Epithelial cell of prostate (primary cell): ENCODE measurements at regions not wholly inside any gene's neighbourhood (a gene's known extent, or its start where the extent isn't known, plus 50 kb on each side); places are given as distances from the start of the nearest gene placed in this dataset.

Source experiments
- DNase-seq: peaks from one replicate; pipeline ENCODE4 v3.0.0-alpha.2; 2011; ENCODE audit warnings: low read depth, low spot score
- H3K27ac ChIP-seq: fragments of 450-650 bp; 2 replicates; pipeline ENCODE4 v1.5.1; 2017; ENCODE audit warnings: mild to moderate bottlenecking

- DNase-seq: peak; percentile 89
- H3K27ac ChIP-seq: peak overlapping the region; percentile 93
These were observed 68.8 kb upstream of the WDR26 start for GRCh38 chr1:224503161-224504118.

GRCh38 chr1:224504297-224505041 lies 69.9 kb upstream of the WDR26 start:
- peak overlapping the region; percentile 93 for H3K27ac ChIP-seq

DNA sequence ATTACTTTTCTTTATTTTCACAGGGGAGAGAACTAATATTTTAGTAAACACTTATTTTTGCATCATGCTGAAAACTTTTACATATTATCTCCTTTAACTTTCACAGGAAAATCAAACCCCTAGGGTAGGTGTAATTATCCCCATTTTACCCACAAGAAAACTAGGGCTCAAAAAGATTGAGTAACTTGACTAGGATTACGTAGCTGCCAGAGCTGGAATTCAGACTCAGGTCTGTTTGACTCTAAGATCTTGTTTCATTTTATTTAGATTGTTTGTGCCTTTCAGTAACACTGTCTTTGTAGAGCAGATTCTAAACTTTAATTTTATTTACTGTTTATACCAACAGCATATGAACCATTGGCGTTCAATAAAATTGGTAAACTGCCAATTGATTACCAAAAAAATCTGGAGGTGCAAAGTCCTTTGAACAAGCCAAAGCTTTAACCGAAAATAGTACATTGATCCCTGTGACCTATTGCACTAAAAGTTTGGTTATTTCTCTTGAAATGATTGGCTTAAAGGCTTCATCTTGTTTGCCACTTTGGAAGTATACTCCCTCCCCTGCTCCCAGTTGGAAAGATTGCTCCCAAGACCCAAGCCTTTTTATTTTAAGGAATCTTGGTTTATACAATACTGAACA lies 71.0 kb upstream of the WDR26 start:
- DNase-seq: no peak
- H3K27ac ChIP-seq: peak overlapping the region; percentile 62

More at GRCh38 chr1:224504297-224505041, 69.9 kb upstream of the WDR26 start:
- no peak for DNase-seq

DNA sequence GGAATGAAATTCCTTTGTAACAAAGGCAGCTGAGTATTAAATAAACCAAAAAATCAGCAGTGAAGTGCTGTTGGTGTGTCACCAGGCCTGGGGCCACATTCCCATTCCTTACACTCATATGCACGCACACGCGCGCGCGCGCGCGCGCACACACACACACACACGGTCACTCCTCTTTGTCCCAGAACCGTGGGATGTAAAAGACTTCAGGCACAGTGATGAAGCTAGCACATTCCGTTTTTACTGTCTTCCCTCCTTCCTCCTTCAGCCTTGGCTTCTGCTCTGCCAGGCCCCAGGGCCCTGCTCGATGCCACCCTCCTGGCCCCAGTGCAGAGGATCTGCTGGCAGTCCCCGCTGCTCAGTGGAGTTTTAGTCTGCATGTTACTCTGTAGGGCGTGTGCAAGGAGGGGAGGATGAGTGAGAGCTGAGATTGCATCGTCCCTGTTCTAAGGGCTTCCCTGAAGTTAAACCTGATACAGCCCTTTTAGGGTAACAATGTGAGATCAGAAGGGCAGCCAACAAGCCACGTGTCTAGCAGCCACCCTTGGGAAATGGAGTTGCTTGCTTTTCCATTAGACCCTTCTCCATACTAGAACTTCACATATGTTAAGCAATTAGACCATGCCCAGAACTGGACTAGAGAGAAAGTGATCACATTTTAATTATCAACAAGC lies 71.7 kb upstream of the WDR26 start:
- DNase-seq: no peak
- peak overlapping the region; percentile 62 for H3K27ac ChIP-seq

DNA sequence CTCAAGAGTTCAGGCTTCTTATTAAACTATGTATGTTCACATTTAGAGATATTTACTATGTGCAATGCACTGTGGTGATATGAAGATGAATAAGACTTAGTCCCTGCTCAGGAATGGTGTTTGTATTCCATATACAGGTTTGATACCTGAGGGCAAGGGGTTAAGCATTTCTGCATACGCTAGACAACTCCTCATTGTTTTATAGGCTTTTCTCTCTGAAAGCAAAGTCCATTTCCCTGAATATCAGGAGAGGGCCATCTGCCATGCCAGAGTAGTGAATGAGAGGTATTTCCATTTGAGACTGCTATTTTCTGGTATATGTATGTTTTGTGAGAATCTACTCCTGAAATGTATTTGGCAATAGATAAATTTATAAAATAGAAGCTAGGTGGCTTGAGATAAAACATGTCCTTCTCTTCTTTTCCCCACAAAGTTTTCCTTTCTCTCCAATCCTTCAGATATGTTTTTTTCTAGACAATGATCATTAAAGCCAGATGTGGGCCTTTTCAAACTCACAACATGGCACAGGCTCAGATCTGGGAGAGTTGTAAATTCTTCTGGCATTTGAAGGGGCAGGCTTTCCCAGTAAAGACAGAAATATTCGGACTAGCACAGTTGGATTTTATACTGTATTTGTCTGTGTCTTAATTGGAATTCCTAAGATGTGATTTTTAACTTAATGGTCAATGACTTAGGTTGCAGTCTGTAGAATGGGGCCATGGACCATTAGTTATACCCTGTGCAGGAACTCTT lies 73.3 kb upstream of the WDR26 start:
- no peak for DNase-seq
- no peak overlapping the region for H3K27ac ChIP-seq

- H3K27ac ChIP-seq: no peak overlapping the region
- no peak for DNase-seq
These were observed 75.3 kb upstream of the WDR26 start for GRCh38 chr1:224509907-224510306.

DNA sequence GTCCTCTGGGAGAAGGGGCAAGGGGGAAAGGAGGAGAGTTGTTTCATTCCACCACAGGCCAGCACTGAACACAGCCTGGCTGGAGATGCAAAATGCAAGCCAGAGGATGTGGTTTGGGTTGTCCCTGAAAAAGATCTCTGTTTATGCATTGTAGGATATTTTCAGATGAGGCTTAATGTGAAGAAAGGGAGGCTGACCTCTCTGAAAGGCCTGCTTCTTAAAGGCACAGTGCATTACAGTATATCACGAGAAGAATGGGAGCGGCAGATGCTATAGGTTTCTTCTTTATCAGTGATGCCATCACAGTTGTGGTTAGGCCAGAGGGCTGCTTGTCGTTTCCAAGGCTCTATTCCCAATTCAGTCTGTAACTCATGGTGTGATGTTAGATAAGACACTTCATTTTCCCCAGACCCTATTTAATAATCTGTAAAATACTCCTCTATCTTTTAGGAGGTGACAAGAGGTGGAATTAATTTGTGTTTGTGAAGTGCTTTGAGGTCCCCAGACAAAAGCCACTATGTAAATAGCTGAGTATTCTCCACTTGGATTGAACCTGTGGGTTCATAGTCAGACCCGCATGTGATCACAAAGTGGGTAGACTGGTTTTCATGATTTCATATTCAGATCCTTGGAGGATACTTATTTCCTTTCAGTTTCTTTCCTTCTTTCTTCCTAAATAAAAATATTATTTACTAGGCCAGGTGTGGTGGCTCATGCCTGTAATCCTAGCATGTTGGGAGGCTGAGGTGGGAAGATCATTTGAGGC lies 76.5 kb upstream of the WDR26 start:
- no peak overlapping the region for H3K27ac ChIP-seq
- DNase-seq: no peak

DNA sequence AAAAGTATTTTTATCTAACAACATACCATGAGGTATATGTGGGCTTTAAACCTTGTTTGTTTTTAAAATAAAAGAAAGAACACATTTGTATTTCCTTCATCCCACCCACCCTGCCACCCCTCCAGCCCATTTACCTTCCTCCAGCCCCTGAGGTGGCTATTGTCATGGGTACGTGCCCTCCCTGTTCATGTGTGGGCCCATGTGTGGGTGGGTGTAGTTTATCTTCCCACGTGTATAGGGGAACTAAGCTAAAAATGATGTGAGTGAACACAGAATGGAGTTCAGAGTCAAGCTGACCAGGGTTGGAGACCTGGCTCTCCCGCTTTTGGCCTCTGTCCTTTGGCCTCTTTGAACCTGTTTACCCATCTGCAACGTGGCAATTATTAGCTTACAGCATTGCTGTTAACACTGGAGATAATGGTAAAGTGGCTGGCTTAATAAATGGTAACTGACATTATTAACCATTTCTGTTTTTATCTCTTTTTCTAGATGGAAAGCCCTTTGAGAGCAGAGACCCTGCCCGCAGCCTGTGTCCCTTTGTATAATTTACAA lies 78.1 kb upstream of the WDR26 start:
- H3K27ac ChIP-seq: no peak overlapping the region
- no peak for DNase-seq

DNA sequence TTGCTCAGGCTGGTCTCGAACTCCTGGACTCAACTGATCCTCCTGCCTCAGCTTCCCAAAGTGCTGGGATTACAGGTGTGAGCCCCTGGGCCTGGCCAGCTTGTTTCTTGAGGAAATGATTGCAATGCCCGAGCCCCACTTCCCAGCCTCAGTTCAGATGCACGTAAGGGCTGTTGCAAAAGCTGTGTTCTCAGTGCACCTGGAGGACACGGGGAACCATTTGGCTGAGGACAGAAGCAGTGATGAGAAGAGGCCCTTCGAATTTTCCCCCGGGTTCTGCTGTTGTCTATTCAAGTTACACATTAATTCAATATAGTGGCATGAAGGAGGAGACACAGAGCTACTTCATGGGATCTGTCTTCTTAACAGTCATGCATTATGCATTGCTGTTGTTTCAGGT lies 78.8 kb upstream of the WDR26 start:
- DNase-seq: no peak
- H3K27ac ChIP-seq: no peak overlapping the region

- H3K27ac ChIP-seq: no peak overlapping the region
- DNase-seq: no peak
These were observed 79.2 kb upstream of the WDR26 start for GRCh38 chr1:224513787-224514209.

DNA sequence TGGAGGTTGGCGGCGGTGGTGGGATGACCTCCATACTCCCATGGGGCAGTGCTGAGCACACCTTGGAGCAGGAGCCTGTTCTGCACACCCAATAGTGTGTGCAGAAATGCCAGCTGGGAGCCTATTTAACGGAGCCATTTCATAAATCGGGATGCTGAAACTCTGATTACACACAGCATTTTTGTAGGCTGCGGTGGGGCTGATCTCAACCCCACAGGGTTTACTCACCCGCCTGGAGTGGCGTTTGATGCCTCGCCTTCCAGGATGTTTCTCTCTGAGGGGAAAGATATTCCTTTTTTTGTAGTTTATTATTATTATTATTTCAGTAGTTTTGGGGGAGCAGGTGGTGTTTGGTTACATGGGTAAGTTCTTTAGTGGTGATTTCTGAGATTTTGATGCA lies 82.6 kb upstream of the WDR26 start:
- H3K27ac ChIP-seq: no peak overlapping the region
- DNase-seq: no peak

GRCh38 chr1:224518528-224518927 lies 83.9 kb upstream of the WDR26 start:
- H3K27ac ChIP-seq: no peak overlapping the region
- no peak for DNase-seq

DNA sequence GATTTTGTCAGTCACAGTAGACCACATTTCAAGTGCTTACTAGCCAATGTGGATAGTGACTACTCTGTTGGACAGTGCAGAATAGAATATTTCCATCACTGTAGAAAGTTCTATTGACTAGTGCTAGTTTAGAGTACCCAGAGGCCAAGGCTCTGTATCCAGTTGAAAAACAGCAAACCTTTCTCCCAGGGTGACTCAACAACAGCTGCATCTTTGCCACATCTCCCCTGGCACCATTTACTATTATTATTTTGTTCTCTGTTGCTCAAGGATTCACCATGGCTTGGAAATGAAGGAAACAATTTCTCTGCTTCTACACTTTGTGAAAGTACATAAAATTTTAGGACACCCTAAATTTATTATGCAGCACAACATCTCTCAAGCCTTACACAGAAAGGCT lies 85.3 kb upstream of the WDR26 start:
- no peak overlapping the region for H3K27ac ChIP-seq
- no peak for DNase-seq

- no peak for DNase-seq
These were observed 86.2 kb upstream of the WDR26 start for GRCh38 chr1:224520808-224521207.

DNA sequence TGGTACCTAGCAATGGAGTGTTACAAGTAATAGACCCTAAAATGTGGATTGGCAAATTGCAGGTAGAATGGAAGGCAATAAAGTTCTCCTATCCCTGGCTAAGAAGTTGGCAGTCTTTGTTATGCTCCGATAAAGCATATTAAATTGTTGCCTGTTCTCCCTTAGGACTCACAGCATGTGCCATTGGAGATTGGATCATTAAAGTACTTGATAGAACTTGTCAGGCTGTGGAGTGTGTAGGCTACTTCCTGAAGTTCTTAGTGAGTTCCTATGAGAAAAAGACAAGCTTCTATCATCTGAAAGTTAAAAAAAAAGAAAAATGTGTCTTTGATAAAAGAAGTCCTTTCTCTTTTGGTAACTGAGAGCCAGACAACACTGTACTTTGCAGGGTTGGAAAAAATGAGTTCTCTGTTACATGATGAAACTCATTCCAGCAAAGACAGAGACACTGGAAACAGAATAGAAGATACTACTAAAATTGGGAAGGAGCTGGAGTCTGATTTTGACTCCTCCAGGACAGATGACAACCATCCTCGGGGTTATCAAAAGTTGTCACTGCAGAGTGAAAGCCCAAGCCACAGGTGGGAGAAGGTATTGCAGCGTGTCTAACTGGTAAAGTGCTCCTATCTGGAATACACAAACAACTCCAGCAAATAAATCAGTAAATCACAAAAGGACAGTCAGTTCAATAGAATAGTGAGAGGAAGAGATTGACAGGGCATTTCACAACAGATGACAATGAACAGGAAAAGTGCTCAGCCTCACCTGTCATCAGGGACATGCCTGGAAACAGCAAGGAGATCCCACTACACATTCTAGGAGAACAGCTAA lies 87.5 kb upstream of the WDR26 start:
- H3K27ac ChIP-seq: no peak overlapping the region
- no peak for DNase-seq

More at GRCh38 chr1:224520808-224521207, 86.2 kb upstream of the WDR26 start:
- H3K27ac ChIP-seq: no peak overlapping the region

DNA sequence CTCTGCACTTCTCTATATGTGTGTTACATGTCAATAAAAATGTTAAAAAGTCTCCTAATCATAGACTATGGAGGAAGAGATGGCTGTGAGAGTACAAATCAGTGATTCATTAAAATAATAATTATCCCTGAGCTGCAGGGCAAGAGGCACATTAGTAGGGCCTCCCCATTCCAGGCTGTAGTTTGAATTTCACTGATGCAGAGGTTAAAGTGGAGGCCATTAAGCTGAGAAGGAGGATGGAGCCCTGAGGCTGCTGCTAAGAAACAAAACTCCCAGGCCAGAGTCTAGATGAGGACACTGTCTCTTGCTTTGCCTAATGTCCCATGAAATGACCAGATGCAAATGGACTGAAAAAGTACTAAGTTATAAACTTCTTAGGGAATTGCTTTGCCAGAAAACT lies 89.1 kb upstream of the WDR26 start:
- no peak overlapping the region for H3K27ac ChIP-seq
- DNase-seq: no peak

DNA sequence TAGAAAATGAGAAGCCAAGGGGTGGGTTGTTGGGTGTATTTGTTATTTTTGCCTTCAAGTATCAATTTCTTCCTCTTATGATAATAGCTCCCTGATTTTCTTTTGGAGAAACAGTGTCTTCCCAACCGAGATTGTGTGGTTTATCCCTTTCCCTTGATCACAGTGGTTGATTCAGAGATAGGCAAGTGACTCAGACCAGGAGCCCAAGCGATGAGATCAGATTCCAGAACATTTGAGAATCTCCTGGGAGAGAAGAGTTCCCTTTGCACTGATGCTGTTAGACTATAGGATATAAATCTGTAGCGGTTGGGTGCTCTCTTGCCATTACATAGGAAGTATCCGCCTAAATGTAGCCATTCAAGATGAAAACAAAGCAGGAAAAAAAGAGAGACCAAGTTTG lies 90.1 kb upstream of the WDR26 start:
- no peak overlapping the region for H3K27ac ChIP-seq
- no peak for DNase-seq
